COLO668 (cell line): ENCODE measurements at regions not wholly inside any gene's neighbourhood (a gene's known extent, or its start where the extent isn't known, plus 50 kb on each side); places are given as distances from the start of the nearest gene placed in this dataset.
"Not testable (repeated sequence)": the region's sequence is repeated elsewhere in the genome, so short reads cannot be mapped to it uniquely, and the experiment has no call there.

Experiments used
- DNase-seq: peaks from one replicate; lab custom pipeline; 2025; ENCODE audit not compliant: unreplicated experiment; lab: John Stamatoyannopoulos, UW

GRCh38 chr12:25788707-25789442 lies 169.6 kb upstream of the RASSF8 start:
- no peak for DNase-seq

GRCh38 chr12:25789541-25789944 lies 168.9 kb upstream of the RASSF8 start:
- no peak for DNase-seq

- DNase-seq: no peak
Measured at GRCh38 chr12:25792031-25792430, 166.5 kb upstream of the RASSF8 start.

GRCh38 chr12:25793196-25793595 lies 165.3 kb upstream of the RASSF8 start:
- DNase-seq: no peak

- DNase-seq: no peak
Measured at GRCh38 chr12:25794571-25794970, 163.9 kb upstream of the RASSF8 start.

GRCh38 chr12:25796523-25797000 lies 161.9 kb upstream of the RASSF8 start:
- no peak for DNase-seq

GRCh38 chr12:25797386-25797785 lies 161.1 kb upstream of the RASSF8 start:
- peak; percentile 1 for DNase-seq

- no peak for DNase-seq
Measured at GRCh38 chr12:25797949-25798348, 160.5 kb upstream of the RASSF8 start.

GRCh38 chr12:25800101-25800500 lies 158.4 kb upstream of the RASSF8 start:
- DNase-seq: no peak

GRCh38 chr12:25801734-25802133 lies 156.7 kb upstream of the RASSF8 start:
- DNase-seq: no peak

- DNase-seq: no peak
Measured at GRCh38 chr12:25802143-25802542, 156.3 kb upstream of the RASSF8 start.

- DNase-seq: not testable (repeated sequence)
Measured at GRCh38 chr12:25803029-25803664, 155.3 kb upstream of the RASSF8 start.

GRCh38 chr12:25804286-25804685 lies 154.2 kb upstream of the RASSF8 start:
- not testable (repeated sequence) for DNase-seq

GRCh38 chr12:25806271-25806670 lies 152.2 kb upstream of the RASSF8 start:
- no peak for DNase-seq

- no peak for DNase-seq
Measured at GRCh38 chr12:25808604-25809003, 149.9 kb upstream of the RASSF8 start.

- DNase-seq: no peak
Measured at GRCh38 chr12:25810683-25811082, 147.8 kb upstream of the RASSF8 start.

GRCh38 chr12:25811656-25812126 lies 146.8 kb upstream of the RASSF8 start:
- no peak for DNase-seq

GRCh38 chr12:25812295-25812694 lies 146.2 kb upstream of the RASSF8 start:
- no peak for DNase-seq

- DNase-seq: no peak
Measured at GRCh38 chr12:25813843-25814242, 144.6 kb upstream of the RASSF8 start.

- DNase-seq: no peak
Measured at GRCh38 chr12:25816637-25817036, 141.8 kb upstream of the RASSF8 start.

GRCh38 chr12:25817166-25817565 lies 141.3 kb upstream of the RASSF8 start:
- DNase-seq: no peak

- no peak for DNase-seq
Measured at GRCh38 chr12:25818596-25819390, 139.7 kb upstream of the RASSF8 start.
